WTC11 (cell line): ENCODE measurements at regions not wholly inside any gene's neighbourhood (a gene's known extent, or its start where the extent isn't known, plus 50 kb on each side); places are given as distances from the start of the nearest gene placed in this dataset.

Experiments used
- ATAC-seq: fragments of 200-7000 bp; cut with Tn5 transposase; 2 replicates; pipeline ENCODE4 v1.10.0; 2021; ENCODE audit warnings: mild to moderate bottlenecking, moderate library complexity
- CTCF ChIA-PET: fragments of 300-600 bp; sonication (Branson Sonifier 250); formaldehyde crosslinking; loops from one replicate; lab custom pipeline; 2021; ENCODE audit warnings: antibody characterized with exemption; lab: Charles Lee
- POLR2A ChIA-PET: fragments of 350-600 bp; sonication (Branson Sonifier 250); formaldehyde crosslinking; loops from one replicate; lab custom pipeline; 2021; ENCODE audit warnings: antibody characterized with exemption; lab: Charles Lee
- DNase-seq: peaks from one replicate; pipeline ENCODE4 v3.0.0; 2021; ENCODE audit warnings: low spot score
- H3K27ac Mint-ChIP-seq: 2 replicates; pipeline ENCODE4 v1.8.0; 2021; ENCODE audit warnings: mixed read lengths
- H3K27me3 Mint-ChIP-seq: 2 replicates; pipeline ENCODE4 v1.8.0; 2021; ENCODE audit warnings: low read depth, mild to moderate bottlenecking, moderate library complexity, mixed read lengths
- H3K36me3 Mint-ChIP-seq: 2 replicates; pipeline ENCODE4 v1.8.0; 2021; ENCODE audit warnings: mixed read lengths
- H3K4me1 Mint-ChIP-seq: 2 replicates; pipeline ENCODE4 v1.8.0; 2022; ENCODE audit warnings: mixed read lengths
- H3K4me3 Mint-ChIP-seq: 2 replicates; pipeline ENCODE4 v1.8.0; 2021; ENCODE audit warnings: mild to moderate bottlenecking, moderate library complexity, mixed read lengths
- H3K9me3 Mint-ChIP-seq: 2 replicates; pipeline ENCODE4 v1.8.0; 2021; ENCODE audit warnings: mixed read lengths
- CREB1 ChIP-seq: sonication (generic); formaldehyde crosslinking; IDR thresholded peaks from 2 replicates; pipeline ENCODE4 v1.8.0; 2023; ENCODE audit warnings: mild to moderate bottlenecking, missing genetic modification reagents
- EMX1 ChIP-seq: fragments of 250-450 bp; sonication (Bioruptor Pico); IDR thresholded peaks from 2 replicates; pipeline ENCODE4 v1.8.0; 2021; ENCODE audit warnings: mild to moderate bottlenecking
- FOXJ3 ChIP-seq: sonication (generic); formaldehyde crosslinking; IDR thresholded peaks from 2 replicates; pipeline ENCODE4 v1.9.0; 2021; ENCODE audit warnings: missing genetic modification reagents, mild to moderate bottlenecking, borderline replicate concordance
- FOXP1 ChIP-seq: sonication (generic); formaldehyde crosslinking; IDR thresholded peaks from 2 replicates; pipeline ENCODE4 v1.8.0; 2022; ENCODE audit warnings: missing genetic modification reagents, mild to moderate bottlenecking, moderate library complexity, borderline replicate concordance
- GABPB1 ChIP-seq: sonication (generic); formaldehyde crosslinking; IDR thresholded peaks from 2 replicates; pipeline ENCODE4 v1.8.1; 2023; ENCODE audit warnings: mild to moderate bottlenecking, missing genetic modification reagents
- MYBL2 ChIP-seq: sonication (generic); formaldehyde crosslinking; IDR thresholded peaks from 2 replicates; pipeline ENCODE4 v1.8.1; 2023; ENCODE audit warnings: mild to moderate bottlenecking, moderate library complexity, missing genetic modification reagents
- OVOL2 ChIP-seq: fragments of 250-450 bp; sonication (Bioruptor Pico); IDR thresholded peaks from 2 replicates; pipeline ENCODE4 v1.9.0; 2021; ENCODE audit warnings: mild to moderate bottlenecking, borderline replicate concordance
- TEAD4 ChIP-seq: sonication (generic); formaldehyde crosslinking; IDR thresholded peaks from 2 replicates; pipeline ENCODE4 v1.8.0; 2022; ENCODE audit warnings: mild to moderate bottlenecking, missing genetic modification reagents
- TP53 ChIP-seq: sonication (generic); formaldehyde crosslinking; IDR thresholded peaks from 2 replicates; pipeline ENCODE4 v1.8.1; 2023; ENCODE audit warnings: mild to moderate bottlenecking, missing genetic modification reagents
- ZNF138 ChIP-seq: sonication (generic); formaldehyde crosslinking; conservative IDR thresholded peaks from 2 replicates; pipeline ENCODE4 v1.8.1; 2022; ENCODE audit warnings: mild to moderate bottlenecking, moderate library complexity, missing genetic modification reagents
- TF ChIP-seq, protein P1 (sequence below): sonication (generic); formaldehyde crosslinking; IDR thresholded peaks from 2 replicates; pipeline ENCODE4 v1.8.1; 2022; ENCODE audit warnings: mild to moderate bottlenecking, moderate library complexity, missing genetic modification reagents
- TF ChIP-seq, protein P2 (sequence below): sonication (generic); formaldehyde crosslinking; conservative IDR thresholded peaks from 2 replicates; pipeline ENCODE4 v1.8.1; 2022; ENCODE audit warnings: mild to moderate bottlenecking, missing genetic modification reagents
- TF ChIP-seq, protein P3 (sequence below): sonication (generic); formaldehyde crosslinking; IDR thresholded peaks from 2 replicates; pipeline ENCODE4 v1.8.0; 2023; ENCODE audit warnings: missing genetic modification reagents, mild to moderate bottlenecking, borderline replicate concordance
- TF ChIP-seq, protein P4 (sequence below): sonication (generic); formaldehyde crosslinking; IDR thresholded peaks from 2 replicates; pipeline ENCODE4 v1.8.1; 2023; ENCODE audit warnings: mild to moderate bottlenecking, missing genetic modification reagents, moderate library complexity
- TF ChIP-seq, protein P5 (sequence below): sonication (generic); formaldehyde crosslinking; IDR thresholded peaks from 2 replicates; pipeline ENCODE4 v1.8.0; 2022; ENCODE audit warnings: mild to moderate bottlenecking, missing genetic modification reagents
- TF ChIP-seq, protein P6 (sequence below): sonication (generic); formaldehyde crosslinking; IDR thresholded peaks from 2 replicates; pipeline ENCODE4 v1.8.1; 2022; ENCODE audit warnings: missing genetic modification reagents, borderline replicate concordance
- TF ChIP-seq, protein P7 (sequence below): sonication (generic); formaldehyde crosslinking; IDR thresholded peaks from 2 replicates; pipeline ENCODE4 v1.8.1; 2022; ENCODE audit warnings: low read depth, missing genetic modification reagents, borderline replicate concordance

DNA sequence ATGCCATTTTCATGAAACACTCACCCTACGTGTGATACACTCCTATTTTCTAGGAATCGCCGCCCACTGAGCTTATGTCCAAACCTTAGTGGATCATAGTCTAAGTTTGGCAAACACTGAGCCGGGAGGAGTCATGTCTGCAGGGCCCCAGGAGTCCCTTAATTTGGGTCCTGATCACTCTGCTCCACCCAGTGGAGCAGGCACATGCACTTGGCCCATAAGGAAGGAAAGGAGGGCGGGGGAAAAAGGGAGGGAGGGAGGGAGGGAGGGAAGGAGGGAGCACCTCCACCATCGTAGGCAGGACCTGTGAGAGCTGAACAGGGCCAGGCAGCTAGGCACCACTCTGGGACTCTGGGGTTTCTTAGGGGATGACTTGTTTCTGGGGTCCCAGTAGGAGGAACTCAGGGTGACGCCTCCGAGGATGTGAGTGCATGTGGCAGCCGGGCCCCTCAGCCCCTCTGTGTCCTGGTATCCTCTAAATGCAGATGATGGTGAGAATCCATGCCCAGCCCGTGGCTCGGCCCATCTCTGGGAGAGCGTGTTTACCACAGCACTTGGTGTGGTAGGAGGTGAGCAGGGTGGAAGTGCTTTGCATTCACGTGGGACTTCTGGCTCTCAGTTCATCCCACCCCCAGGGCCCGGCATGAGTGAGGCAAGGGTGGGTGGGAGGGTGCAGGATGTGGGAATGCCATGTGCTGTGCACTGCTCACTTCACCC lies 109.4 kb downstream of the KLF13 start:
- no peaks in the 10 kb centered on the region for H3K36me3 Mint-ChIP-seq
- ChIA-PET POLR2A (no interaction called here), CTCF (interaction anchor here (0.7 to 8.3 kb wide), 33 partner anchors 15 to 285 kb away, joined by 3 to 99 read pairs (median 7); partner anchors contain the start of gene KLF13)
- TF ChIP-seq, protein P1, sequence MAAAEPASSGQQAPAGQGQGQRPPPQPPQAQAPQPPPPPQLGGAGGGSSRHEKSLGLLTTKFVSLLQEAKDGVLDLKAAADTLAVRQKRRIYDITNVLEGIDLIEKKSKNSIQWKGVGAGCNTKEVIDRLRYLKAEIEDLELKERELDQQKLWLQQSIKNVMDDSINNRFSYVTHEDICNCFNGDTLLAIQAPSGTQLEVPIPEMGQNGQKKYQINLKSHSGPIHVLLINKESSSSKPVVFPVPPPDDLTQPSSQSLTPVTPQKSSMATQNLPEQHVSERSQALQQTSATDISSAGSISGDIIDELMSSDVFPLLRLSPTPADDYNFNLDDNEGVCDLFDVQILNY (CRISPR knock-in tag), result no peak
- TF ChIP-seq TP53 (no peak), MYBL2 (no peak), GABPB1 (CRISPR knock-in tag) (no peak), ZNF138 (CRISPR knock-in tag) (no peak), OVOL2 (no peak), FOXP1 (CRISPR knock-in tag) (no peak), EMX1 (CRISPR knock-in tag) (no peak), CREB1 (CRISPR knock-in tag) (no peak)
- TF ChIP-seq, protein P2, sequence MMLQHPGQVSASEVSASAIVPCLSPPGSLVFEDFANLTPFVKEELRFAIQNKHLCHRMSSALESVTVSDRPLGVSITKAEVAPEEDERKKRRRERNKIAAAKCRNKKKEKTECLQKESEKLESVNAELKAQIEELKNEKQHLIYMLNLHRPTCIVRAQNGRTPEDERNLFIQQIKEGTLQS, result no peak
- TF ChIP-seq, protein P3, sequence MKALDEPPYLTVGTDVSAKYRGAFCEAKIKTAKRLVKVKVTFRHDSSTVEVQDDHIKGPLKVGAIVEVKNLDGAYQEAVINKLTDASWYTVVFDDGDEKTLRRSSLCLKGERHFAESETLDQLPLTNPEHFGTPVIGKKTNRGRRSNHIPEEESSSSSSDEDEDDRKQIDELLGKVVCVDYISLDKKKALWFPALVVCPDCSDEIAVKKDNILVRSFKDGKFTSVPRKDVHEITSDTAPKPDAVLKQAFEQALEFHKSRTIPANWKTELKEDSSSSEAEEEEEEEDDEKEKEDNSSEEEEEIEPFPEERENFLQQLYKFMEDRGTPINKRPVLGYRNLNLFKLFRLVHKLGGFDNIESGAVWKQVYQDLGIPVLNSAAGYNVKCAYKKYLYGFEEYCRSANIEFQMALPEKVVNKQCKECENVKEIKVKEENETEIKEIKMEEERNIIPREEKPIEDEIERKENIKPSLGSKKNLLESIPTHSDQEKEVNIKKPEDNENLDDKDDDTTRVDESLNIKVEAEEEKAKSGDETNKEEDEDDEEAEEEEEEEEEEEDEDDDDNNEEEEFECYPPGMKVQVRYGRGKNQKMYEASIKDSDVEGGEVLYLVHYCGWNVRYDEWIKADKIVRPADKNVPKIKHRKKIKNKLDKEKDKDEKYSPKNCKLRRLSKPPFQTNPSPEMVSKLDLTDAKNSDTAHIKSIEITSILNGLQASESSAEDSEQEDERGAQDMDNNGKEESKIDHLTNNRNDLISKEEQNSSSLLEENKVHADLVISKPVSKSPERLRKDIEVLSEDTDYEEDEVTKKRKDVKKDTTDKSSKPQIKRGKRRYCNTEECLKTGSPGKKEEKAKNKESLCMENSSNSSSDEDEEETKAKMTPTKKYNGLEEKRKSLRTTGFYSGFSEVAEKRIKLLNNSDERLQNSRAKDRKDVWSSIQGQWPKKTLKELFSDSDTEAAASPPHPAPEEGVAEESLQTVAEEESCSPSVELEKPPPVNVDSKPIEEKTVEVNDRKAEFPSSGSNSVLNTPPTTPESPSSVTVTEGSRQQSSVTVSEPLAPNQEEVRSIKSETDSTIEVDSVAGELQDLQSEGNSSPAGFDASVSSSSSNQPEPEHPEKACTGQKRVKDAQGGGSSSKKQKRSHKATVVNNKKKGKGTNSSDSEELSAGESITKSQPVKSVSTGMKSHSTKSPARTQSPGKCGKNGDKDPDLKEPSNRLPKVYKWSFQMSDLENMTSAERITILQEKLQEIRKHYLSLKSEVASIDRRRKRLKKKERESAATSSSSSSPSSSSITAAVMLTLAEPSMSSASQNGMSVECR (CRISPR knock-in tag), result no peak
- TF ChIP-seq, protein P4, sequence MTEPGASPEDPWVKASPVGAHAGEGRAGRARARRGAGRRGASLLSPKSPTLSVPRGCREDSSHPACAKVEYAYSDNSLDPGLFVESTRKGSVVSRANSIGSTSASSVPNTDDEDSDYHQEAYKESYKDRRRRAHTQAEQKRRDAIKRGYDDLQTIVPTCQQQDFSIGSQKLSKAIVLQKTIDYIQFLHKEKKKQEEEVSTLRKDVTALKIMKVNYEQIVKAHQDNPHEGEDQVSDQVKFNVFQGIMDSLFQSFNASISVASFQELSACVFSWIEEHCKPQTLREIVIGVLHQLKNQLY, result no peak
- peaks cover 18% of the 10 kb centered on the region for H3K4me1 Mint-ChIP-seq
- no peak overlapping the region for H3K4me3 Mint-ChIP-seq
- no peaks in the 10 kb centered on the region for H3K9me3 Mint-ChIP-seq
- DNase-seq (no peak), ATAC-seq (no peak)
- H3K27ac Mint-ChIP-seq, result no peak overlapping the region
- peaks cover 12% of the 10 kb centered on the region for H3K27me3 Mint-ChIP-seq

DNA sequence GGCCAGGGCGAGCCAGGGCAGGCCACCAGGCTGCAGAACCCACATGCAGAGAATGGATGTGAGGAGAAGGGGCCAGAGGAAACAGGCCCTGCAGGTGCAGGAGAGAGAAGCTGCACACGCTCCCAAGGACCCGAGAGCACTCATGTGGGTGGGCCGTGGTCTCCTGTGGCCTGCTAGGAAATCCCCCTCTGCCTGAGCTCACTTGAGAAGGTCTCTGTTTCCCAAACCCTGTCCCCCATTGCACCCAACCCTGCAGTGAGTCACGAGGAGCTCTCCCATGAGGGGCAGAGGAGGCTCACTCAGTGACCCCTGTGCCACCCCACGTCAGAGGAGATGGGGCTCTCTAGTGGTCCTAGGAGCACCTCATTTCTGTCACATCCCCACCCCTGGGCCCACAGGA lies 111.1 kb downstream of the KLF13 start:
- ChIA-PET POLR2A (interaction anchor here (1.0 kb wide), 1 partner anchor 40 kb away, joined by 3 read pairs; no protein-coding TSS in a partner anchor), CTCF (interaction anchor here (0.9 to 8.3 kb wide), 7 partner anchors 17 to 237 kb away, joined by 3 to 99 read pairs (median 4); no protein-coding TSS in a partner anchor)
- H3K4me1 Mint-ChIP-seq, result peaks cover 23% of the 10 kb centered on the region
- H3K27ac Mint-ChIP-seq, result no peak overlapping the region
- DNase-seq, result no peak
- H3K27me3 Mint-ChIP-seq, result peaks cover 25% of the 10 kb centered on the region
- TF ChIP-seq, protein P5, sequence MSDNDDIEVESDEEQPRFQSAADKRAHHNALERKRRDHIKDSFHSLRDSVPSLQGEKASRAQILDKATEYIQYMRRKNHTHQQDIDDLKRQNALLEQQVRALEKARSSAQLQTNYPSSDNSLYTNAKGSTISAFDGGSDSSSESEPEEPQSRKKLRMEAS (CRISPR knock-in tag), result no peak
- TF ChIP-seq, protein P6, sequence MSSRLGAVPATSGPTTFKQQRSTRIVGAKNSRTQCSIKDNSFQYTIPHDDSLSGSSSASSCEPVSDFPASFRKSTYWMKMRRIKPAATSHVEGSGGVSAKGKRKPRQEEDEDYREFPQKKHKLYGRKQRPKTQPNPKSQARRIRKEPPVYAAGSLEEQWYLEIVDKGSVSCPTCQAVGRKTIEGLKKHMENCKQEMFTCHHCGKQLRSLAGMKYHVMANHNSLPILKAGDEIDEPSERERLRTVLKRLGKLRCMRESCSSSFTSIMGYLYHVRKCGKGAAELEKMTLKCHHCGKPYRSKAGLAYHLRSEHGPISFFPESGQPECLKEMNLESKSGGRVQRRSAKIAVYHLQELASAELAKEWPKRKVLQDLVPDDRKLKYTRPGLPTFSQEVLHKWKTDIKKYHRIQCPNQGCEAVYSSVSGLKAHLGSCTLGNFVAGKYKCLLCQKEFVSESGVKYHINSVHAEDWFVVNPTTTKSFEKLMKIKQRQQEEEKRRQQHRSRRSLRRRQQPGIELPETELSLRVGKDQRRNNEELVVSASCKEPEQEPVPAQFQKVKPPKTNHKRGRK, result no peak
- no peak for TF ChIP-seq FOXJ3 (CRISPR knock-in tag)
- TF ChIP-seq TEAD4 (CRISPR knock-in tag), result no peak
- TF ChIP-seq, protein P2, result no peak
- TF ChIP-seq, protein P7, sequence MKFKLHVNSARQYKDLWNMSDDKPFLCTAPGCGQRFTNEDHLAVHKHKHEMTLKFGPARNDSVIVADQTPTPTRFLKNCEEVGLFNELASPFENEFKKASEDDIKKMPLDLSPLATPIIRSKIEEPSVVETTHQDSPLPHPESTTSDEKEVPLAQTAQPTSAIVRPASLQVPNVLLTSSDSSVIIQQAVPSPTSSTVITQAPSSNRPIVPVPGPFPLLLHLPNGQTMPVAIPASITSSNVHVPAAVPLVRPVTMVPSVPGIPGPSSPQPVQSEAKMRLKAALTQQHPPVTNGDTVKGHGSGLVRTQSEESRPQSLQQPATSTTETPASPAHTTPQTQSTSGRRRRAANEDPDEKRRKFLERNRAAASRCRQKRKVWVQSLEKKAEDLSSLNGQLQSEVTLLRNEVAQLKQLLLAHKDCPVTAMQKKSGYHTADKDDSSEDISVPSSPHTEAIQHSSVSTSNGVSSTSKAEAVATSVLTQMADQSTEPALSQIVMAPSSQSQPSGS, result no peak
- no peak for TF ChIP-seq MYBL2
- H3K36me3 Mint-ChIP-seq, result no peaks in the 10 kb centered on the region
- no peak for ATAC-seq
- no peaks in the 10 kb centered on the region for H3K9me3 Mint-ChIP-seq
- H3K4me3 Mint-ChIP-seq, result no peak overlapping the region
